ENCODE measurements at regions not wholly inside any gene's neighbourhood (a gene's known extent, or its start where the extent isn't known, plus 50 kb on each side); places are given as distances from the start of the nearest gene placed in this dataset.

- no peak for TF ChIP-seq CTCF (IDR thresholded peaks at IDR 0.05)
- no peak for TF ChIP-seq POLR2A (IDR thresholded peaks at IDR 0.05)
Measured at GRCh38 chr9:22622815-22623214, 176.2 kb downstream of the DMRTA1 start.

Measured in tibial nerve (tissue), 3 donors.